WTC11 (cell line): ENCODE measurements at regions not wholly inside any gene's neighbourhood (a gene's known extent, or its start where the extent isn't known, plus 50 kb on each side); places are given as distances from the start of the nearest gene placed in this dataset.
"Not testable (repeated sequence)": the region's sequence is repeated elsewhere in the genome, so short reads cannot be mapped to it uniquely, and the experiment has no call there.

Experiments
- ATAC-seq: fragments of 200-7000 bp; cut with Tn5 transposase; 2 replicates; pipeline ENCODE4 v1.10.0; 2021; ENCODE audit warnings: mild to moderate bottlenecking, moderate library complexity
- CTCF ChIA-PET: fragments of 300-600 bp; sonication (Branson Sonifier 250); formaldehyde crosslinking; loops from one replicate; lab custom pipeline; 2021; ENCODE audit warnings: antibody characterized with exemption; lab: Charles Lee
- POLR2A ChIA-PET: fragments of 350-600 bp; sonication (Branson Sonifier 250); formaldehyde crosslinking; loops from one replicate; lab custom pipeline; 2021; ENCODE audit warnings: antibody characterized with exemption; lab: Charles Lee
- DNase-seq: peaks from one replicate; pipeline ENCODE4 v3.0.0; 2021; ENCODE audit warnings: low spot score
- H3K27ac Mint-ChIP-seq: 2 replicates; pipeline ENCODE4 v1.8.0; 2021; ENCODE audit warnings: mixed read lengths
- H3K27me3 Mint-ChIP-seq: 2 replicates; pipeline ENCODE4 v1.8.0; 2021; ENCODE audit warnings: low read depth, mild to moderate bottlenecking, moderate library complexity, mixed read lengths
- H3K36me3 Mint-ChIP-seq: 2 replicates; pipeline ENCODE4 v1.8.0; 2021; ENCODE audit warnings: mixed read lengths
- H3K4me1 Mint-ChIP-seq: 2 replicates; pipeline ENCODE4 v1.8.0; 2022; ENCODE audit warnings: mixed read lengths
- H3K4me3 Mint-ChIP-seq: 2 replicates; pipeline ENCODE4 v1.8.0; 2021; ENCODE audit warnings: mild to moderate bottlenecking, moderate library complexity, mixed read lengths
- H3K9me3 Mint-ChIP-seq: 2 replicates; pipeline ENCODE4 v1.8.0; 2021; ENCODE audit warnings: mixed read lengths

GRCh38 chr1:143870388-143870787 lies 101.4 kb downstream of the FAM72C start:
- peaks cover 14% of the 10 kb centered on the region for H3K4me1 Mint-ChIP-seq
- H3K4me3 Mint-ChIP-seq, DNase-seq, H3K27ac Mint-ChIP-seq, CTCF ChIA-PET, H3K36me3 Mint-ChIP-seq, H3K9me3 Mint-ChIP-seq, POLR2A ChIA-PET, ATAC-seq, H3K27me3 Mint-ChIP-seq: not testable (repeated sequence)

- H3K9me3 Mint-ChIP-seq, H3K27me3 Mint-ChIP-seq, H3K27ac Mint-ChIP-seq, H3K4me3 Mint-ChIP-seq, DNase-seq, POLR2A ChIA-PET, ATAC-seq, H3K36me3 Mint-ChIP-seq, CTCF ChIA-PET: not testable (repeated sequence)
- H3K4me1 Mint-ChIP-seq, result peaks cover 14% of the 10 kb centered on the region
Measured at GRCh38 chr1:143867590-143868220, 104.1 kb downstream of the FAM72C start.

- ATAC-seq, H3K4me3 Mint-ChIP-seq: not testable (repeated sequence)
- peaks cover 13% of the 10 kb centered on the region for H3K4me1 Mint-ChIP-seq
Measured at GRCh38 chr1:143863901-143864520, 107.8 kb downstream of the FAM72C start.

GRCh38 chr1:143862722-143863121 lies 109.1 kb downstream of the FAM72C start:
- POLR2A ChIA-PET, H3K4me1 Mint-ChIP-seq, H3K4me3 Mint-ChIP-seq, H3K36me3 Mint-ChIP-seq, CTCF ChIA-PET, ATAC-seq, H3K27ac Mint-ChIP-seq, H3K27me3 Mint-ChIP-seq, H3K9me3 Mint-ChIP-seq, DNase-seq: not testable (repeated sequence)

More at GRCh38 chr1:143863901-143864520, 107.8 kb downstream of the FAM72C start:
- H3K27me3 Mint-ChIP-seq, POLR2A ChIA-PET, CTCF ChIA-PET, H3K9me3 Mint-ChIP-seq, H3K36me3 Mint-ChIP-seq, H3K27ac Mint-ChIP-seq, DNase-seq: not testable (repeated sequence)

GRCh38 chr1:143861306-143861705 lies 110.5 kb downstream of the FAM72C start:
- H3K36me3 Mint-ChIP-seq, H3K4me3 Mint-ChIP-seq, CTCF ChIA-PET, DNase-seq, ATAC-seq, POLR2A ChIA-PET, H3K9me3 Mint-ChIP-seq, H3K4me1 Mint-ChIP-seq, H3K27me3 Mint-ChIP-seq, H3K27ac Mint-ChIP-seq: not testable (repeated sequence)

GRCh38 chr1:143855867-143856266 lies 115.9 kb downstream of the FAM72C start:
- ATAC-seq, CTCF ChIA-PET, H3K36me3 Mint-ChIP-seq, POLR2A ChIA-PET, H3K27ac Mint-ChIP-seq, H3K4me1 Mint-ChIP-seq, H3K9me3 Mint-ChIP-seq, H3K27me3 Mint-ChIP-seq, DNase-seq, H3K4me3 Mint-ChIP-seq: not testable (repeated sequence)

GRCh38 chr1:143854069-143854468 lies 117.7 kb downstream of the FAM72C start:
- CTCF ChIA-PET, ATAC-seq, DNase-seq, H3K4me3 Mint-ChIP-seq, H3K4me1 Mint-ChIP-seq, H3K27ac Mint-ChIP-seq, H3K36me3 Mint-ChIP-seq, POLR2A ChIA-PET, H3K27me3 Mint-ChIP-seq: not testable (repeated sequence)
- H3K9me3 Mint-ChIP-seq, result peaks cover 17% of the 10 kb centered on the region

- POLR2A ChIA-PET, H3K4me3 Mint-ChIP-seq, ATAC-seq, DNase-seq, H3K27ac Mint-ChIP-seq, CTCF ChIA-PET, H3K36me3 Mint-ChIP-seq, H3K4me1 Mint-ChIP-seq, H3K27me3 Mint-ChIP-seq: not testable (repeated sequence)
- H3K9me3 Mint-ChIP-seq, result peaks cover 17% of the 10 kb centered on the region
Measured at GRCh38 chr1:143850637-143851036, 121.1 kb downstream of the FAM72C start.

GRCh38 chr1:143848859-143849258 lies 122.9 kb downstream of the FAM72C start:
- DNase-seq, ATAC-seq, CTCF ChIA-PET, H3K27me3 Mint-ChIP-seq, POLR2A ChIA-PET, H3K4me1 Mint-ChIP-seq, H3K27ac Mint-ChIP-seq, H3K36me3 Mint-ChIP-seq, H3K4me3 Mint-ChIP-seq: not testable (repeated sequence)
- peaks cover 17% of the 10 kb centered on the region for H3K9me3 Mint-ChIP-seq

- H3K4me3 Mint-ChIP-seq, CTCF ChIA-PET, H3K27ac Mint-ChIP-seq, POLR2A ChIA-PET, H3K27me3 Mint-ChIP-seq, H3K36me3 Mint-ChIP-seq, H3K9me3 Mint-ChIP-seq, DNase-seq, ATAC-seq, H3K4me1 Mint-ChIP-seq: not testable (repeated sequence)
Measured at GRCh38 chr1:143845193-143845592, 126.6 kb downstream of the FAM72C start.

GRCh38 chr1:143842058-143842457 lies 129.7 kb downstream of the FAM72C start:
- POLR2A ChIA-PET, H3K9me3 Mint-ChIP-seq, ATAC-seq, H3K4me1 Mint-ChIP-seq, H3K4me3 Mint-ChIP-seq, H3K36me3 Mint-ChIP-seq, H3K27ac Mint-ChIP-seq, CTCF ChIA-PET, DNase-seq: not testable (repeated sequence)
- peaks cover 11% of the 10 kb centered on the region for H3K27me3 Mint-ChIP-seq

GRCh38 chr1:143839182-143839581 lies 132.6 kb downstream of the FAM72C start:
- H3K27me3 Mint-ChIP-seq, result peaks cover 11% of the 10 kb centered on the region
- CTCF ChIA-PET, H3K27ac Mint-ChIP-seq, H3K4me1 Mint-ChIP-seq, DNase-seq, H3K36me3 Mint-ChIP-seq, POLR2A ChIA-PET, H3K9me3 Mint-ChIP-seq: not testable (repeated sequence)
- ATAC-seq, result peak; percentile 78
- H3K4me3 Mint-ChIP-seq, result peak overlapping the region; percentile 69

- H3K36me3 Mint-ChIP-seq, H3K27ac Mint-ChIP-seq, DNase-seq, H3K4me1 Mint-ChIP-seq, CTCF ChIA-PET, POLR2A ChIA-PET, H3K9me3 Mint-ChIP-seq: not testable (repeated sequence)
- peak; percentile 69 for ATAC-seq
- peaks cover 11% of the 10 kb centered on the region for H3K27me3 Mint-ChIP-seq
- peak overlapping the region; percentile 69 for H3K4me3 Mint-ChIP-seq
Measured at GRCh38 chr1:143838598-143838929, 133.2 kb downstream of the FAM72C start.
